Endothelial cell (in vitro differentiated cells): ENCODE measurements at regions not wholly inside any gene's neighbourhood (a gene's known extent, or its start where the extent isn't known, plus 50 kb on each side); places are given as distances from the start of the nearest gene placed in this dataset.

Source experiments
- DNase-seq: peaks from one replicate; pipeline ENCODE4 v3.0.0; 2021; ENCODE audit warnings: low spot score
- H3K27ac Mint-ChIP-seq: one replicate; pipeline ENCODE4 v1.8.0; 2021; ENCODE audit warnings: mixed read lengths, inconsistent platforms; ENCODE audit not compliant: unreplicated experiment
- H3K27me3 Mint-ChIP-seq: one replicate; pipeline ENCODE4 v1.8.0; 2021; ENCODE audit warnings: mild to moderate bottlenecking, moderate library complexity, mixed read lengths, inconsistent platforms; ENCODE audit not compliant: unreplicated experiment
- H3K36me3 Mint-ChIP-seq: one replicate; pipeline ENCODE4 v1.8.0; 2021; ENCODE audit warnings: mild to moderate bottlenecking, low read depth, mixed read lengths, inconsistent platforms; ENCODE audit not compliant: unreplicated experiment
- H3K4me1 Mint-ChIP-seq: one replicate; pipeline ENCODE4 v1.8.0; 2021; ENCODE audit warnings: mild to moderate bottlenecking, mixed read lengths, inconsistent platforms; ENCODE audit not compliant: unreplicated experiment
- H3K4me3 Mint-ChIP-seq: one replicate; pipeline ENCODE4 v1.8.0; 2021; ENCODE audit warnings: mild to moderate bottlenecking, mixed read lengths, inconsistent platforms; ENCODE audit not compliant: unreplicated experiment
- H3K9me3 Mint-ChIP-seq: one replicate; pipeline ENCODE4 v1.8.0; 2021; ENCODE audit warnings: mixed read lengths, inconsistent platforms; ENCODE audit not compliant: unreplicated experiment
- TF ChIP-seq, protein P1 (sequence below): fragments of 200-600 bp; sonication (generic); IDR thresholded peaks from one replicate; pipeline ENCODE4 v1.5.0; 2021; ENCODE audit warnings: antibody characterized with exemption; ENCODE audit not compliant: unreplicated experiment

DNA sequence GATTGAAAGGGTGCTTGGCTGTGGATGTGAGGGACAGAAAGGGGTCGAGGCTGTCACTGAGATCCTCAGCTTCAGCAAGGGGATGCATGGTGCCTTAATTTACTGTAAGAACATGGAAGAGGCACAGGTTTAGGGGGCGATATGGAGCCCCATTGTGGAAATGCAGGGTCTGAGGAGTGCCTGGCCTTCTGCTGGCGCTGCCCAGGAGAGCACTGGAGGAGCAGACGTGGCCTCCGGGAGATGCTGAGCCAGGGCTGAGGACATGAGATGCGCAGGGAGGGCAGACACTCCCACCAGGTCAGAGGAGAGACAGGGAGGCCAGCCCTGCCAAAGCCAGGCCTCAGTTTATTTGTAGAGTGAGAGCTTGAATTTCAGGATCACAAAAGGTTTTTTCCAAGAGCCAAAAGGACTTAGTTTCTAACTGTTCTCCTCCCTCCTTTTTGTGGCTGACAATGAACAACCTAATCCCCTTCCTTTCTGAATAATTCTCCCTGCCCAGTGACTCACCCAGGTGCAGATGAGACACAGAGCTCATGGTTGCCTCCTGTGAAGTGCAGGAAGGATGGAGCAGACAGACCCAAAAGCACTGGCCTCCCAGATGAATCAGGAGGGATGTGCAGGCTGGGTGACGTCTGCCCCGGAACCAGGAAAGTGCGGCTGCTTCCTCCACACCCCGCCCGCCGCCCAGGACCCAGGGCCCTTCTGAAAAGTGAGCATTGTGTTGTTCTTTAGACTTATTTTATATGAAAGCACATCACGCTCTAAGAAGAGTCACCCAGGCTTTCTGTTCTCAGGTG lies 73.0 kb upstream of the TMPRSS2 start:
- DNase-seq: no peak
- Mint-ChIP-seq H3K27me3 (peaks cover 6% of the 10 kb centered on the region), H3K36me3 (no peaks in the 10 kb centered on the region), H3K27ac (no peak overlapping the region), H3K4me3 (no peak overlapping the region), H3K4me1 (no peaks in the 10 kb centered on the region), H3K9me3 (no peaks in the 10 kb centered on the region)
- TF ChIP-seq, protein P1, sequence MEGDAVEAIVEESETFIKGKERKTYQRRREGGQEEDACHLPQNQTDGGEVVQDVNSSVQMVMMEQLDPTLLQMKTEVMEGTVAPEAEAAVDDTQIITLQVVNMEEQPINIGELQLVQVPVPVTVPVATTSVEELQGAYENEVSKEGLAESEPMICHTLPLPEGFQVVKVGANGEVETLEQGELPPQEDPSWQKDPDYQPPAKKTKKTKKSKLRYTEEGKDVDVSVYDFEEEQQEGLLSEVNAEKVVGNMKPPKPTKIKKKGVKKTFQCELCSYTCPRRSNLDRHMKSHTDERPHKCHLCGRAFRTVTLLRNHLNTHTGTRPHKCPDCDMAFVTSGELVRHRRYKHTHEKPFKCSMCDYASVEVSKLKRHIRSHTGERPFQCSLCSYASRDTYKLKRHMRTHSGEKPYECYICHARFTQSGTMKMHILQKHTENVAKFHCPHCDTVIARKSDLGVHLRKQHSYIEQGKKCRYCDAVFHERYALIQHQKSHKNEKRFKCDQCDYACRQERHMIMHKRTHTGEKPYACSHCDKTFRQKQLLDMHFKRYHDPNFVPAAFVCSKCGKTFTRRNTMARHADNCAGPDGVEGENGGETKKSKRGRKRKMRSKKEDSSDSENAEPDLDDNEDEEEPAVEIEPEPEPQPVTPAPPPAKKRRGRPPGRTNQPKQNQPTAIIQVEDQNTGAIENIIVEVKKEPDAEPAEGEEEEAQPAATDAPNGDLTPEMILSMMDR: no peak

DNA sequence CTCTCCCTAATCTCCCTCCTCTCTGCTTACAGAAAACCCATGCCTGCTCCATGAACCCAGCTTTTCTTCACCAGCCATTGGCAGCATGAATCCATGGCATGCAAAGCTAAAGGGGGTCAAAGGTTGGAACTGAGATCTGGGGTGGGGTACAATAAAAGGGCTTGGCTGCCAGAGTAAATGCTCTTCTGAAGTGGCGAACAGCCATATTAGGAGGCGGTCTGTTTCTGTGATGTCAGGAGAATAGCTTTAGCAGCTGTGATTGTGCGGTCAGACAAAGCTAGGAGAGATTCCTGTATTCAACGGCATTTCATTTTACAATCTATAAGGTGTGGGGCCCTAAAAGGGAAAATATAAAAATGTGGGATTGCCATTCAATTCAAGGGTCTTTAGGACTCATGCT lies 71.7 kb upstream of the TMPRSS2 start:
- no peak overlapping the region for H3K4me3 Mint-ChIP-seq
- no peak overlapping the region for H3K27ac Mint-ChIP-seq
- H3K9me3 Mint-ChIP-seq: no peaks in the 10 kb centered on the region
- no peaks in the 10 kb centered on the region for H3K4me1 Mint-ChIP-seq
- peaks cover 6% of the 10 kb centered on the region for H3K27me3 Mint-ChIP-seq
- DNase-seq: no peak
- TF ChIP-seq, protein P1: no peak
- H3K36me3 Mint-ChIP-seq: no peaks in the 10 kb centered on the region

- TF ChIP-seq, protein P1: no peak
- no peak for DNase-seq
- no peak overlapping the region for H3K4me3 Mint-ChIP-seq
- H3K9me3 Mint-ChIP-seq: no peaks in the 10 kb centered on the region
- no peak overlapping the region for H3K27ac Mint-ChIP-seq
- H3K36me3 Mint-ChIP-seq: no peaks in the 10 kb centered on the region
- peaks cover 6% of the 10 kb centered on the region for H3K27me3 Mint-ChIP-seq
- H3K4me1 Mint-ChIP-seq: no peaks in the 10 kb centered on the region
These were observed 70.8 kb upstream of the TMPRSS2 start for GRCh38 chr21:41578716-41579115.

GRCh38 chr21:41578083-41578482 lies 70.1 kb upstream of the TMPRSS2 start:
- no peak for DNase-seq
- Mint-ChIP-seq H3K4me1 (no peaks in the 10 kb centered on the region), H3K27me3 (peaks cover 6% of the 10 kb centered on the region), H3K36me3 (no peaks in the 10 kb centered on the region), H3K9me3 (no peaks in the 10 kb centered on the region), H3K4me3 (no peak overlapping the region), H3K27ac (no peak overlapping the region)
- TF ChIP-seq, protein P1: no peak

DNA sequence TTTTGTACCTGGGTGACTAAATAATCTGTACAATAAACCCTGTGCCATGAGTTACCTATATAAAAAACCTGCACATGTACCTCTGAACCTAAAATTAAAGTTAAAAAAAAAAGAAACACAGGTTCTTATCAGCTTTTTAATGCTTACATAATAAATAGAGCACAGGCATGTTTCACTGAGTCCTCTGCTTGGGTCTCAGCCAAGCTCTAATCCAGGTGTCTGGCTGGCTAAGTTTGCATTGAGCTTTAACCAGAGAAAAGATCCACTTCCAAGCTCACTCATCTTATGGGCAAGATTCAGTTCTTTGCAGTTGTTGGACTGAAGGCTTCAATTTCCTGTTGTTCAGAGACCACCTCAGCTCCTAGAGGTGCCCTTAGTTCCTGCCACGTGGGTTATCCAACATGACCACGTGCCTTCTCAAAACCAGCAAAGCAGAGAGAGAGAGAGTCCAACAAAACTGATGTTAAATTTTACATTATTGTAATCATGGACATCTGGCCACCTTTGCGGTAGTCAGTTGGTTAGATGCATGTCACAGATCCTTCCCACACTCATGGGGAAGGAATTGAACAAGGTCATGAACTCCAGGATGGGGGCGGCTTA lies 68.2 kb upstream of the TMPRSS2 start:
- H3K4me1 Mint-ChIP-seq: no peaks in the 10 kb centered on the region
- peaks cover 4% of the 10 kb centered on the region for H3K9me3 Mint-ChIP-seq
- no peak overlapping the region for H3K27ac Mint-ChIP-seq
- no peak for DNase-seq
- TF ChIP-seq, protein P1: no peak
- H3K4me3 Mint-ChIP-seq: no peak overlapping the region
- peaks cover 3% of the 10 kb centered on the region for H3K36me3 Mint-ChIP-seq
- H3K27me3 Mint-ChIP-seq: no peaks in the 10 kb centered on the region
